Stimulated activated CD8-positive, alpha-beta memory T cell treated with anti-CD3 and anti-CD28 coated beads, Interleukin-4, amount 100 ng/mL, for 48 hours (primary cell): ENCODE measurements at regions not wholly inside any gene's neighbourhood (a gene's known extent, or its start where the extent isn't known, plus 50 kb on each side); places are given as distances from the start of the nearest gene placed in this dataset.
"Not testable (repeated sequence)": the region's sequence is repeated elsewhere in the genome, so short reads cannot be mapped to it uniquely, and the experiment has no call there.

Experiments used
- DNase-seq: peaks from one replicate; pipeline ENCODE4 v3.0.0-alpha.2; 2020

- DNase-seq: no peak
These were observed 172.0 kb upstream of the IL15 start for GRCh38 chr4:141464366-141464765.

GRCh38 chr4:141465171-141465570 lies 171.2 kb upstream of the IL15 start:
- DNase-seq: no peak

- DNase-seq: no peak
These were observed 169.2 kb upstream of the IL15 start for GRCh38 chr4:141467225-141467624.

- DNase-seq: no peak
These were observed 167.0 kb upstream of the IL15 start for GRCh38 chr4:141469392-141469791.

GRCh38 chr4:141473026-141473540 lies 163.3 kb upstream of the IL15 start:
- DNase-seq: no peak

GRCh38 chr4:141473952-141474351 lies 162.4 kb upstream of the IL15 start:
- DNase-seq: no peak

GRCh38 chr4:141480950-141481349 lies 155.4 kb upstream of the IL15 start:
- no peak for DNase-seq

GRCh38 chr4:141484298-141484697 lies 152.1 kb upstream of the IL15 start:
- not testable (repeated sequence) for DNase-seq

GRCh38 chr4:141486375-141486997 lies 149.9 kb upstream of the IL15 start:
- DNase-seq: no peak

GRCh38 chr4:141497627-141498026 lies 138.8 kb upstream of the IL15 start:
- DNase-seq: no peak

GRCh38 chr4:141499261-141499853 lies 137.0 kb upstream of the IL15 start:
- no peak for DNase-seq

- DNase-seq: no peak
These were observed 135.0 kb upstream of the IL15 start for GRCh38 chr4:141501395-141501794.

GRCh38 chr4:141501931-141502330 lies 134.5 kb upstream of the IL15 start:
- no peak for DNase-seq

- no peak for DNase-seq
These were observed 133.6 kb upstream of the IL15 start for GRCh38 chr4:141502755-141503154.

- no peak for DNase-seq
These were observed 133.1 kb upstream of the IL15 start for GRCh38 chr4:141503260-141503659.

GRCh38 chr4:141511055-141511454 lies 125.3 kb upstream of the IL15 start:
- DNase-seq: no peak

- no peak for DNase-seq
These were observed 122.5 kb upstream of the IL15 start for GRCh38 chr4:141513866-141514265.

- DNase-seq: no peak
These were observed 118.2 kb upstream of the IL15 start for GRCh38 chr4:141518222-141518621.

- DNase-seq: no peak
These were observed 112.3 kb upstream of the IL15 start for GRCh38 chr4:141524116-141524515.

- DNase-seq: no peak
These were observed 111.5 kb upstream of the IL15 start for GRCh38 chr4:141524841-141525240.

GRCh38 chr4:141530627-141531026 lies 105.8 kb upstream of the IL15 start:
- no peak for DNase-seq

GRCh38 chr4:141534985-141535384 lies 101.4 kb upstream of the IL15 start:
- DNase-seq: no peak

- no peak for DNase-seq
These were observed 98.4 kb upstream of the IL15 start for GRCh38 chr4:141538001-141538400.

- DNase-seq: no peak
These were observed 95.7 kb upstream of the IL15 start for GRCh38 chr4:141540643-141541042.

GRCh38 chr4:141541851-141542250 lies 94.5 kb upstream of the IL15 start:
- no peak for DNase-seq
